Psoas muscle (tissue), 7 donors: ENCODE measurements at regions not wholly inside any gene's neighbourhood (a gene's known extent, or its start where the extent isn't known, plus 50 kb on each side); places are given as distances from the start of the nearest gene placed in this dataset.

Experiments
- ATAC-seq, 4 donors: fragments of 200-7000 bp; cut with Tn5 transposase; one replicate each; pipeline ENCODE4 v1.9.1; 2020; ENCODE audit warnings: moderate library complexity in 3 of 4, mild to moderate bottlenecking in 2 of 4
- DNase-seq, 2 donors: peaks; one replicate each; pipeline ENCODE4 v3.0.0-alpha.2; 2020
- H3K27ac ChIP-seq: fragments of 200-600 bp; one replicate; pipeline ENCODE4 v1.8.0; 2022
- H3K27me3 ChIP-seq, 3 donors: fragments of 200-600 bp in 1 of 3; one replicate each; pipeline versions ENCODE4 v1.6.1 to v1.8.0; 2013 to 2022; ENCODE audit warnings: low read length in 2 of 3, mild to moderate bottlenecking in 2 of 3, moderate library complexity in 1 of 3; ENCODE audit not compliant: insufficient read depth in 3 of 3
- H3K36me3 ChIP-seq, 2 donors: fragments of 200-600 bp in 1 of 2; one replicate each; pipeline versions ENCODE4 v1.6.1 to v1.8.0; 2013 to 2022; ENCODE audit warnings: low read depth in 1 of 2, mild to moderate bottlenecking in 1 of 2, moderate library complexity in 1 of 2; ENCODE audit not compliant: insufficient read depth in 1 of 2
- H3K4me1 ChIP-seq: fragments of 200-600 bp; one replicate; pipeline ENCODE4 v1.8.0; 2022
- H3K4me3 ChIP-seq: fragments of 200-600 bp; one replicate; pipeline ENCODE4 v1.8.0; 2022; ENCODE audit warnings: mild to moderate bottlenecking
- H3K9me3 ChIP-seq: fragments of 200-600 bp; one replicate; pipeline ENCODE4 v1.8.0; 2022
- WGBS, 3 donors: extraction: QIAGEN DNeasy Blood & Tissue Kit; methylation state at CpG; one replicate each; pipeline versions ENCODE4 v1.1.6 to v1.1.7; 2013; 5-methylcytosine and 5-hydroxymethylcytosine counted together
- intact Hi-C, 2 donors: fragments of 100-400 bp; cut with DNase I; formaldehyde crosslinking; loops; one replicate each; pipeline versions ENCODE4 v1.11.0 to v1.14.2; 2022
- TF ChIP-seq, protein P1 (sequence below): fragments of 200-600 bp; IDR thresholded peaks from one replicate; pipeline ENCODE4 v1.8.0; 2022; ENCODE audit warnings: antibody characterized with exemption
- donor health status: healthy with polysubstance abuse.
- donor health status: DM: no; HTN: no; CAD: no; lungs with moderate emphysema.
- donor health status: Bipolar disorder and iron deficiency.
- donor health status: healthy.
- donor health status: DM: yes; HTN: yes; CAD: no.
- donor health status: DM: no; HTN: no; CAD: no.
- donor health status: DM: yes; HTN: yes; CAD: no.

GRCh38 chr18:78031589-78031988, 781.9 kb downstream of the GALR1 start:
- TF ChIP-seq, protein P1, sequence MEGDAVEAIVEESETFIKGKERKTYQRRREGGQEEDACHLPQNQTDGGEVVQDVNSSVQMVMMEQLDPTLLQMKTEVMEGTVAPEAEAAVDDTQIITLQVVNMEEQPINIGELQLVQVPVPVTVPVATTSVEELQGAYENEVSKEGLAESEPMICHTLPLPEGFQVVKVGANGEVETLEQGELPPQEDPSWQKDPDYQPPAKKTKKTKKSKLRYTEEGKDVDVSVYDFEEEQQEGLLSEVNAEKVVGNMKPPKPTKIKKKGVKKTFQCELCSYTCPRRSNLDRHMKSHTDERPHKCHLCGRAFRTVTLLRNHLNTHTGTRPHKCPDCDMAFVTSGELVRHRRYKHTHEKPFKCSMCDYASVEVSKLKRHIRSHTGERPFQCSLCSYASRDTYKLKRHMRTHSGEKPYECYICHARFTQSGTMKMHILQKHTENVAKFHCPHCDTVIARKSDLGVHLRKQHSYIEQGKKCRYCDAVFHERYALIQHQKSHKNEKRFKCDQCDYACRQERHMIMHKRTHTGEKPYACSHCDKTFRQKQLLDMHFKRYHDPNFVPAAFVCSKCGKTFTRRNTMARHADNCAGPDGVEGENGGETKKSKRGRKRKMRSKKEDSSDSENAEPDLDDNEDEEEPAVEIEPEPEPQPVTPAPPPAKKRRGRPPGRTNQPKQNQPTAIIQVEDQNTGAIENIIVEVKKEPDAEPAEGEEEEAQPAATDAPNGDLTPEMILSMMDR = no peak
- H3K4me3 ChIP-seq = no peak overlapping the region
- DNase-seq (no peak), ATAC-seq (no peak)
- H3K36me3 ChIP-seq = no peaks in the 10 kb centered on the region
- no peaks in the 10 kb centered on the region for H3K27me3 ChIP-seq
- intact Hi-C loops = no loop called here
- WGBS, 3 donors = 47 to 65% (median 53%) methylated on average over 6 of the region's 6 CpGs
- no peaks in the 10 kb centered on the region for H3K9me3 ChIP-seq
- H3K27ac ChIP-seq = no peak overlapping the region
- no peaks in the 10 kb centered on the region for H3K4me1 ChIP-seq

DNA sequence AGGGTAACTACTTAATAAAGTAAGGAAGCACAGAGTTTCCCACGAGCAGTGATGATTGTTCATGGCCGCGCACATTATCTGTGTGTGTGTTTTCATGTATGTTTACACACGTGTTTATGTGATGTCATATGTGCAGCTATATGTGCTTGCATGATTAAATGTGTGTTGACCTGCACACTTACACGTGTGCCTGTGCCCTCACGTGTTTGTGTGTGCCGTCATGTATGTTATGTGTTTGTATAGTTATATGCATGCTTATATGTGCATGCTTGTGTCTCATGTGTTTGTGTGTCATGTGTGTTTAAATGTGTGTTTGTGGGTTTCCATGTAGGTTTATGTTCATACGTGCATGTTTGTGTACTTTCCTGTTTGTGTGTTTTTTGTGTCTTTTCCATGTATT, 782.3 kb downstream of the GALR1 start:
- no peak overlapping the region for H3K27ac ChIP-seq
- WGBS, 3 donors = 85 to 87% (median 87%) methylated on average over 8 of the region's 8 CpGs
- H3K27me3 ChIP-seq = no peaks in the 10 kb centered on the region
- no peak overlapping the region for H3K4me3 ChIP-seq
- no peaks in the 10 kb centered on the region for H3K9me3 ChIP-seq
- no peaks in the 10 kb centered on the region for H3K36me3 ChIP-seq
- DNase-seq (no peak), ATAC-seq (no peak)
- TF ChIP-seq, protein P1 = no peak
- H3K4me1 ChIP-seq = no peaks in the 10 kb centered on the region
- intact Hi-C loops = no loop called here

- WGBS, 3 donors = 59 to 71% (median 68%) methylated on average over 5 to 6 of the region's 6 CpGs
- TF ChIP-seq, protein P1 = no peak
- Histone ChIP-seq H3K9me3 (no peaks in the 10 kb centered on the region), H3K36me3 (no peaks in the 10 kb centered on the region), H3K4me3 (no peak overlapping the region), H3K27ac (no peak overlapping the region), H3K4me1 (no peaks in the 10 kb centered on the region), H3K27me3 (no peaks in the 10 kb centered on the region)
- intact Hi-C loops = no loop called here
- ATAC-seq (no peak), DNase-seq (no peak)
Observed at GRCh38 chr18:78032574-78032973, 782.9 kb downstream of the GALR1 start.

DNA sequence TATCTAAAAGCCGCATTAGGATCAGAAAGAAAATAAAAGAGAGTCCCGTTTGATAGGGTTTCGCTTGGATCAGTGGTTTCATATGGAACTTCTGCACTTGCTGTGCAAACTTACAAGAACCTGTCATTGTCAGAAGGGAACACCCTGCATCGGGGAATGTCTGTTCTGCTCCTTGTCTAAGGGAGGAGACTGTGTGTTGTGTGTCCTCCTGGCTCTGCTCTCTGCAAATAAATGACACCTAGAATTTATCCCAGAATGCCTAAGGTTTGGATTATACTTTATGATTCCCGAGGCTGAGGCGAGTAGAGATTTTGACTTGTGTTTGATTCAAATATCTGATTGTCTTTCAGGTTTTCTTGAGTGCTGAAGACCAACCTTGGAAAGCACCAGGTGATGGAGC, 785.1 kb downstream of the GALR1 start:
- no peaks in the 10 kb centered on the region for H3K36me3 ChIP-seq
- no peak overlapping the region for H3K4me3 ChIP-seq
- TF ChIP-seq, protein P1 = no peak
- DNase-seq (no peak), ATAC-seq (no peak)
- H3K27ac ChIP-seq = no peak overlapping the region
- H3K4me1 ChIP-seq = no peaks in the 10 kb centered on the region
- intact Hi-C loops = no loop called here
- WGBS, 3 donors = 84 to 95% (median 88%) methylated on average over 6 of the region's 6 CpGs
- H3K27me3 ChIP-seq = no peaks in the 10 kb centered on the region
- no peaks in the 10 kb centered on the region for H3K9me3 ChIP-seq

GRCh38 chr18:78041218-78041617, 791.6 kb downstream of the GALR1 start:
- intact Hi-C loops = no loop called here
- Histone ChIP-seq H3K4me3 (no peak overlapping the region), H3K27me3 (peaks cover 0 to 1% (median 0%) of the 10 kb centered on the region in 3 donors), H3K4me1 (no peaks in the 10 kb centered on the region), H3K36me3 (no peaks in the 10 kb centered on the region), H3K9me3 (peaks cover 13% of the 10 kb centered on the region), H3K27ac (no peak overlapping the region)
- ATAC-seq = no peak
- TF ChIP-seq, protein P1 = no peak
- WGBS, 3 donors = 84 to 90% (median 88%) methylated on average over 1 of the region's 1 CpG
- DNase-seq = no peak
